CD1c-positive myeloid dendritic cell (primary cell): ENCODE measurements at regions not wholly inside any gene's neighbourhood (a gene's known extent, or its start where the extent isn't known, plus 50 kb on each side); places are given as distances from the start of the nearest gene placed in this dataset.

Experiments used
- DNase-seq: peaks from one replicate; pipeline ENCODE4 v3.0.0-alpha.2; 2016; ENCODE audit errors: extremely low spot score

DNA sequence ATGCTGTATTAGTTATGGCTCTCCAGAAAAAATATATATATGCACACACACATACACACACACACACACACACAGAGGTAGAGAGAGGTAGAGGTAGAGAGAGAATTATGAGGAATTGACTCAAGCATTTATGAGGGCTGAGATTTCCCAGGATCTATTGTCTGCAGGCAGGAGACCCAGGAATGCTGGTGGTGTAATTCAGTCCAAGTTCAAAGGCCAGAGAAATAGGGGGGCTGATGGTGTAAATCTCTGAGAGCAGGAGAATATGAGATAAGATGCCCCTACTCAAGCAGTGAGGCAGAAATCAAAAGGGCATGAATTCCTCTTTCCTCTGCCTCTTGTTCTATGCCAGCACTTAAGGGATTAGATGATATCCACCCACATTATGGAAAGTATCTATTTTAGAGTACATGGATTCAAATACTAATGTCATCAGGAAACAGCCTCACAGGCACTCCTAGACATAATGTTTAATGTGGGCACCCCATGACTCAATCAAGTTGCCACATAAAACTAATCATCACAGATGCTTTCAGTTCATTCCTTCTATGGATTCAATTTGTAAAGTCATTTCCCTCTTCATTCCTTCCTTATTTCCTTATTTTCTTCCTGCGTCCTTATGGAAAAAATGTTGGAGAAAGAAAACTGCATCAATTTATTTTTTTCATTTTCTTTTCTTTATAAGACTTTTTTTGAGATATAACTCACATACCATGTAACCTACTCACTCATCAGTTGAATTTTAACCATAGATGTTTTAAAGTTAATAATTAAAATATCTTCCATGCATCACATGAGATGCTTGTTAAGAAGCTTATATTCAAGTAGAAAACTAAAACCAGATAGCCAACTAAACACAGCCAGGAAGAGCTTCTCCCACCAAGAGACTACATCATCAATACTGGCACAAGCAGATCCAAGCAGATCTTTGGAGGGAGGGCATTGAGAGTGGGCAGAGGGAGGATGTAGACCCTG is 406.2 kb downstream of the MBD2 start:
- no peak for DNase-seq

- no peak for DNase-seq
Observed at GRCh38 chr18:53800171-53800570, 424.3 kb downstream of the MBD2 start.

DNA sequence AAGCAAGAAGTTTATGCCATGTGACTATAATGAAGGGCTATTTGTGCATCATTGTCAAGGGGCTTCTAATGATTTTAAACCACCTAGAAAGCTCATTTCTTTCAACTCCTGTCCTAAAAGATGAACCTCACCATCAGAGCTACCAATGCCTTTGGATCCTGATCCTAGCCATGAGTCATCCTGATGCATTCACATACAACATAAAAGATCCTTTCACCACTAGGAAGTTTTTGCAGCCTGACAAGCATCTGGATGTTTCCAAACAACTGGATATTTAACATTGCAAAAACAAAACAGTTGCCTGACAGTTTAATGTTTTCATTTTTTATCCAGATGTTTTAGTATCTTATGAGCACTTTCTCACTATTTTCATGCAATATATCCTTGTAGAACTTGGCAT is 425.3 kb downstream of the MBD2 start:
- DNase-seq, result no peak

- DNase-seq, result no peak
Observed at GRCh38 chr18:53798516-53798915, 426.0 kb downstream of the MBD2 start.

- no peak for DNase-seq
Observed at GRCh38 chr18:53797998-53798495, 426.4 kb downstream of the MBD2 start.

DNA sequence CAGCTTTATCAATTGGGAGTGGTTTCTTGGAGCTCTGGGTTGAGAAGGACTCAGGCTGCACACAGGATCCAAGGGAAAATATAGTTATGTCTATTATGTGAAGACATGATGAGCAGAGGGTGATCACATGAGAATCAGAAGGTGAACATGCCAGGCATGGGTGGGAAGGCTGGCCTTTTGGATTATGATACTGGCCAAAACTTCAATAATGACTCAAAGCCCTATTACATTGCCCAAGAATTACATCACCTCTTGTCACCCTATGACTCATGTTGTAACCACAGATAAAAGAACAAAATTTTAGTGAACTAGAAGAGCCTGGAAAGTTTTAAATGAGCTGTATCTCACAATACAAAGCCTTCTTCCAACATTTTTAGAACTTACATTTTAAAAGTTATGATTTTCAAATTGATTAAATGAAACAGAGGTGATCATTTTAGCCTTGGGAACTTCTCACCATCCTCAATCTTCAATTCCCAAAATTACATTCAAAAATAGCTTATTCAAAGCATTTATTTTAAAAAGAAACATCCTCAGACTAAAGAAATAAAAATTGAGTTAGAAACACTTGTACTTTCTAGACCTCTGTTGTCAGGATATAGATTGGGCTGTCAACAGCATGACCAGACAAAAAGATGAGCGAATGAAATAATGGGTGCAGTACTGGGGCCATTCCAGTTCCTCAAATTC is 428.3 kb downstream of the MBD2 start:
- DNase-seq, result peak; percentile 2

- DNase-seq, result no peak
Observed at GRCh38 chr18:53795610-53796009, 428.9 kb downstream of the MBD2 start.

DNA sequence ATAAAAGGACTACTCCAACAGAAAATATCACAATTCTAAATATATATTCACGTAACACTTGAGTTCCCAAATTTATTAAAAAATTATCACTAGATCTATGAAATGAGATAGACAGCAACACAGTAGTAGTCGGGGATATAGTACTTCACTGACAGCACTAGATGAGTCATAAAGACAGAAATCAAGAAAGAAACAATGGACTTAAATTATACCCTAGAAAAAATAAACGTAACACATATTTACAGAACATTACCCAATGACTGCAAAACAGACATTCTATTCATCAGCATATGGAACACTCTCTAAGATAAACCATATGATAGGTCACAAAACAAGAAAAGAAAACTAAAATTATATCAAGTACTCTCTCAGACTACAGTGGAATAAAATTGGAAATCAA is 429.4 kb downstream of the MBD2 start:
- no peak for DNase-seq

GRCh38 chr18:53792762-53793161 is 431.7 kb downstream of the MBD2 start:
- no peak for DNase-seq

DNA sequence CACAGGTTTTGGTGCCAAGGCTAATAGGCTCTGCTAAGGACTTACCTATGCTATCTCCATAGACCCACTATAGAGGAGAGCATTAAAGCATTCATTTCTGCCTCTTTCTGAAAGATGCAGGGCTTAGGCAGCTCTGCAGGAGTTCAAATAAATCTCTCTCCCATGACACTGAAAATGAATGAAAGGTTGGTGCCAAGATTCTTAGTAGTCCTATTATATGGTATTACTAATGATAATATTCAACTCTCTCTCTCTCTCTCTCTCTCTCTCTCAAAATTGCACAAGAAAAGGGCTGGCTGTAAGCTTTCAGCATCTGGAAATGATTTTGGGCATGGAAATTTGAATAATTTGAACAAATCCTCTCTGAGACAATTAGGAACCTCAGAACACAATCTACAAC is 433.7 kb downstream of the MBD2 start:
- no peak for DNase-seq

DNA sequence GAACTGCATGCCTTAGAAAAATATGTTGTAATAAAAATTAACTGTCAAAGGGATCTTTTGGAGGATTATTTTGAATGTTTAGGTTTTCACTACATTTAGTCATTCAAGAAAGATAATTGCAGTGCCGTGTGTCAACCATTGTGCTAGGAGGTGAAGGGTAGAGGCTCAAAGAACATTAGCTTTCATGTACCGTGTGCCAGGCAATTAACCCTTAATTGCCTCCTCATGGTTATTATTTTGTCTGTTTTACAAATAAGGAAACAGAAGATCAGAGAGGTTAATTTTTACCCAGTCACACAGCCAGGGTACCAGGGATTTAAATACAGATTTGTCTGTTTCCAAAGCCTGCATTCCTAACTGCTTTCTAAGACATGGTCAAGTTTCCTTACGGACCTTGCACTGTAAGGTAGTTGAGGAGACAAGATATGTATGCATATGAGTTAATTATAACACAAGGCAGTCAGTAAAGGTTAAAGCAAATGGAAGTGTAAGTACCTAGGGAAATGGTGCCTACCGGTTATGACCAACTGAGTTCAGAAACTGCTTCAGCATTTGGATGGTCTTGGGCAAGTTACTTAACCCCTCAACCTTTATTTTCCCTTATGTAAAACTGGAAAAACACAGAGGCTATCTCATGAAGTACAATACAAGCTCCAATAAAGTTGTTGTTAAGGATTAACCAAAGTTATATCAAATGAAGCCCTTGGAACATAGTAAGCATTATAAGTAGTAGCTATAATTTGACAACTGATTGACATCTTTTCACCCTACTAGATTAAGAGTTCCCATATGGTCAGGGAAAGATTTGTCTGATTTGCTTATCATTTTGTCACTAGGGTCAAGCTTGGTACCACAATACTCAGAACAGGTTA is 434.9 kb downstream of the MBD2 start:
- DNase-seq, result no peak

- no peak for DNase-seq
Observed at GRCh38 chr18:53785811-53786210, 438.7 kb downstream of the MBD2 start.

DNA sequence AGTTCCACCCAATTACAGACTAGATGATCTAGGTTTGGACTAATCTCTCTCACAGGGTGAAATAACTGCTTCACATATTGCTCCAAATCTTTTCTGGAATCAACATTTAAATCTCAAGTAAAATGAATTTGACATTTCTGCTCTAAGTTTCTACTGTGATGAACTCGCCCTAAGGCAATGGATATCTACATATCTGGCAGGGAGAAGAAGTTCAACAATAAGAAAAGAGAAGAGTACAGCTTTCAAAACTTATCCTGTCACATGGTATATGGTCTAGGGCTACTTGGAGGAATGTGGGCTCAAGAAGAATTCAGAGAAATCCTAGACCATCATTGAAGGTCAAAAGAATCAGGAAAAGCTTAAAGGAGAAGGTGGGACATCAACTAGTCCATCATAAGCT is 440.2 kb downstream of the MBD2 start:
- no peak for DNase-seq

- no peak for DNase-seq
Observed at GRCh38 chr18:53780666-53781065, 443.8 kb downstream of the MBD2 start.

DNA sequence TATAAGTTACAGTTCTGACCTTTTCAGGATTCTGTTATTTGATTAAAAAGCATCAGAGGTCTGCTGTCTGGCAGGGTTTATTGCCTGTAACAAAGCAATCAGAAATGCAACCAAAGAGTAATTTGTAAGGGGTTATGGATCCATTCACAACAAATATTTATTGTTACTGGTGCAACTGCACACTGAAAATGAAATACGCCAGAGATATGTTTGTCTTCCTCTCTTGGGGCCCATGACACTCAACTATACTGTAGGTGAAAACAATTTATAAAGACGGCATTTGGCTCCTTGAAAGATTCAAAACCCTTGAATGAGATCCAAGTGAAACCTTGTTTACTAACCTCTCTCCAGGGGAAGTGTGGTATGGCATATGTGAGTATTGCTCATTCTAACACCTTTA is 452.2 kb downstream of the MBD2 start:
- no peak for DNase-seq

- no peak for DNase-seq
Observed at GRCh38 chr18:53771664-53772063, 452.8 kb downstream of the MBD2 start.

DNA sequence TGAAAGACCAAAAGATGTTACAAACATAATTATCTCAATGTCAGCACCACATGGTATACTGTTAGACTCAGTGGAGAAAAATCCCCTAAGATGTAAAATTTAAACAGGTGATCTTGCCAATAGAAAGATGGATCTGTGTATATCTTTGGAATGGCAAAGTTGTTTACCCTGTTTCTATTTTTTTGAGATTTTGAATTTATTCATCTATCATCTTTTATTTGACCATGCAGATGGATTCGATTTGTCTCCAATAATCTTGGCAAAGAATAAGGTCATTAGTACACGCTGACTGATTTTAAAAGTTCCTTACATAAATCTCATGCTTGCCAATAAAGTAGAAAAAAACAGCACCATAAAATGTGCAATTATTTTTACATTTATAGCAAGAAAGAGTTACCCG is 459.3 kb downstream of the MBD2 start:
- no peak for DNase-seq

DNA sequence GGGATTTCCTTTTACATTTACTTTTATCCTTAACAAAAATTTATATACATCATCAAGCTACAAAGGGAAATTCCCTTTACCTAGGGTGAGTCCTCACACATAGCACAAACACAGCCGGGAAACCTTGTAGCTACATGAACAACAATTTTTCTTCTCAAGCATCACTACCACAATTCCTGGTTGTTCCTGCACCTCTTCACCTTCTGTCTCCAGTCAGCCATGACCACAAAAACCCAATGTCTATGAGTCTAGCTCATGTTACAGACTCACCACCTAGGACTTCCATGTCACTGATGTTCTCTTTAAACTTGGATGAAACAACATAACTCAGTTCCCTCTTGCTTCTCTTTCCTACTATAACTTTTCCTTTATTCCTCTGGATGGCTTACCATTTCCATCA is 460.4 kb downstream of the MBD2 start:
- DNase-seq, result no peak

- DNase-seq, result no peak
Observed at GRCh38 chr18:53757328-53757727, 467.1 kb downstream of the MBD2 start.

DNA sequence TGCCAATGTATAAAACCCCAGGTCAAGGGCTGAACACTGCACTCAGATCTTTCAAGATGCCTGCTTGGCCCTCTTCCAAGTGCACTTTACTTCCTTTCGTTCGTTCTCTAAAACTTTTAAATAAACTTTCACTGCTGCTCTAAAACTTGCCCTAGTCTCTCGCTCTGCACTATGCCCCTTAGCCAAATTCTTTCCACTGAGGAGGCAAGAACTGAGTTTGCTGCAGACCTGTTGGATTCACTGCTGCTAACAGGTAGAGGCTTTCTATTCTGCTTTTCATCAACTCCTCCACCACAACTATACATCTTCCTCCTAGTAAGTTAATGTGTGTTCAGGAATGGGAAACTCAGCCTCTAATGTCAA is 467.9 kb downstream of the MBD2 start:
- DNase-seq, result no peak

DNA sequence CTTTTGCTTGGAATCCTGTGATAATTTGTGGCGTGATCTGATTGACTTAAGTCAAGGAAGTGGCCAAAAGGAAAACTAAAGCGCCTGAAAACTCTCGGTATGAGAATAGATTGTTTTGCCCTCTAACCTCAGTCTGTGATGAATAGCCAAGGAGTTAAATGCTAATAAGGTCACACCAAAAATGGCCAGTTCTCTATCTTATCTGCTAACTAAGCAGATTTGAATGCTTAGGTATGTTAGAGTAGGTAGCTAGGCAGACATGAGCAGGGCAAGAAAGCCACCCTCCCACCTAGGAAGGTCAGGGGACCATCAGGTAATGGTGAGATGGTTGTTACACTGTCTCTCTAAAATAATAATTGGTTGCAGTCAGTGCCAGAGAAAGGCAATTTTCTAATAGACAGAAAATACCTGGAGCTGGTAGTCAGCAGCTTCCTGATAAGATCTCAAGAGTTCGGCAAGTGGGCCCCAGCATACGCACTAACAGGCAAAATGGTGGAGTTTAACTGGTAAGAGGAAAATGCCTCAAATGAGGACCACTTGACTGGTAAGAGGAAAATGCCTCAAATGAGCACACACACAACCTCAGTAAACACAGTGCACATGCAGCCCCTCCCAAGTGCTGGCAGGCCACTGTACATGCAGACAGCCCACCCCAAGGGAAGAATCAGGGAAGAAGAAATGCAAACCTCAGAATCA is 468.4 kb downstream of the MBD2 start:
- no peak for DNase-seq
